Ishikawa (cell line): ENCODE measurements at regions not wholly inside any gene's neighbourhood (a gene's known extent, or its start where the extent isn't known, plus 50 kb on each side); places are given as distances from the start of the nearest gene placed in this dataset.

ENCODE experiments used
- EP300 ChIP-seq: IDR thresholded peaks from 2 replicates; pipeline ENCODE4 v1.6.1; 2012; ENCODE audit warnings: borderline replicate concordance
- TEAD4 ChIP-seq: IDR thresholded peaks from 2 replicates; pipeline ENCODE4 v1.6.1; 2012
- TF ChIP-seq, protein P1 (sequence below): IDR thresholded peaks from 2 replicates; pipeline ENCODE4 v1.6.1; 2012; ENCODE audit warnings: low read depth, mild to moderate bottlenecking

DNA sequence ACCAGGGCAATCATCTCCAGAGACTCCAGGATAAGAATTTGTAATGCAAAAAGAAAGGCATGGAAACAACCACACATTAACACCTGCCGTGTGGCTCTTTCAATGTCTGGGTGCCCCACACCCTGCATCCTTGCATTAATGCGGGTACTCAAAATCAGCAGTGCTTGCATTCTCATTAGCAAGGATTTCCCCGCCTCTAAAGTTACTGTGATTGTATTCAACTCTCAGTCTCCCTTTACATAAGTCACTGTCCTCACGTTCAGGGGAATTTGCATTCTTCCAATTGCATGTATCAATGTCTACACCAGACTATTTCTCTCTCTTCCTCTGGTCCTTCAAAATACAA lies 324.3 kb downstream of the FOXL1 start:
- TF ChIP-seq, protein P1, sequence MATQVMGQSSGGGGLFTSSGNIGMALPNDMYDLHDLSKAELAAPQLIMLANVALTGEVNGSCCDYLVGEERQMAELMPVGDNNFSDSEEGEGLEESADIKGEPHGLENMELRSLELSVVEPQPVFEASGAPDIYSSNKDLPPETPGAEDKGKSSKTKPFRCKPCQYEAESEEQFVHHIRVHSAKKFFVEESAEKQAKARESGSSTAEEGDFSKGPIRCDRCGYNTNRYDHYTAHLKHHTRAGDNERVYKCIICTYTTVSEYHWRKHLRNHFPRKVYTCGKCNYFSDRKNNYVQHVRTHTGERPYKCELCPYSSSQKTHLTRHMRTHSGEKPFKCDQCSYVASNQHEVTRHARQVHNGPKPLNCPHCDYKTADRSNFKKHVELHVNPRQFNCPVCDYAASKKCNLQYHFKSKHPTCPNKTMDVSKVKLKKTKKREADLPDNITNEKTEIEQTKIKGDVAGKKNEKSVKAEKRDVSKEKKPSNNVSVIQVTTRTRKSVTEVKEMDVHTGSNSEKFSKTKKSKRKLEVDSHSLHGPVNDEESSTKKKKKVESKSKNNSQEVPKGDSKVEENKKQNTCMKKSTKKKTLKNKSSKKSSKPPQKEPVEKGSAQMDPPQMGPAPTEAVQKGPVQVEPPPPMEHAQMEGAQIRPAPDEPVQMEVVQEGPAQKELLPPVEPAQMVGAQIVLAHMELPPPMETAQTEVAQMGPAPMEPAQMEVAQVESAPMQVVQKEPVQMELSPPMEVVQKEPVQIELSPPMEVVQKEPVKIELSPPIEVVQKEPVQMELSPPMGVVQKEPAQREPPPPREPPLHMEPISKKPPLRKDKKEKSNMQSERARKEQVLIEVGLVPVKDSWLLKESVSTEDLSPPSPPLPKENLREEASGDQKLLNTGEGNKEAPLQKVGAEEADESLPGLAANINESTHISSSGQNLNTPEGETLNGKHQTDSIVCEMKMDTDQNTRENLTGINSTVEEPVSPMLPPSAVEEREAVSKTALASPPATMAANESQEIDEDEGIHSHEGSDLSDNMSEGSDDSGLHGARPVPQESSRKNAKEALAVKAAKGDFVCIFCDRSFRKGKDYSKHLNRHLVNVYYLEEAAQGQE, result no peak
- TF ChIP-seq EP300, result no peak
- TF ChIP-seq TEAD4, result no peak
